HL-60/S4 (cell line): ENCODE measurements at regions not wholly inside any gene's neighbourhood (a gene's known extent, or its start where the extent isn't known, plus 50 kb on each side); places are given as distances from the start of the nearest gene placed in this dataset.
"Not testable (repeated sequence)": the region's sequence is repeated elsewhere in the genome, so short reads cannot be mapped to it uniquely, and the experiment has no call there.

Source experiments
- in situ Hi-C: fragments of 300-500 bp; cut with MboI; formaldehyde crosslinking; loops from 2 replicates; pipeline ENCODE4 v1.14.3; 2022; ENCODE audit warnings: low sequenced_read_pairs

DNA sequence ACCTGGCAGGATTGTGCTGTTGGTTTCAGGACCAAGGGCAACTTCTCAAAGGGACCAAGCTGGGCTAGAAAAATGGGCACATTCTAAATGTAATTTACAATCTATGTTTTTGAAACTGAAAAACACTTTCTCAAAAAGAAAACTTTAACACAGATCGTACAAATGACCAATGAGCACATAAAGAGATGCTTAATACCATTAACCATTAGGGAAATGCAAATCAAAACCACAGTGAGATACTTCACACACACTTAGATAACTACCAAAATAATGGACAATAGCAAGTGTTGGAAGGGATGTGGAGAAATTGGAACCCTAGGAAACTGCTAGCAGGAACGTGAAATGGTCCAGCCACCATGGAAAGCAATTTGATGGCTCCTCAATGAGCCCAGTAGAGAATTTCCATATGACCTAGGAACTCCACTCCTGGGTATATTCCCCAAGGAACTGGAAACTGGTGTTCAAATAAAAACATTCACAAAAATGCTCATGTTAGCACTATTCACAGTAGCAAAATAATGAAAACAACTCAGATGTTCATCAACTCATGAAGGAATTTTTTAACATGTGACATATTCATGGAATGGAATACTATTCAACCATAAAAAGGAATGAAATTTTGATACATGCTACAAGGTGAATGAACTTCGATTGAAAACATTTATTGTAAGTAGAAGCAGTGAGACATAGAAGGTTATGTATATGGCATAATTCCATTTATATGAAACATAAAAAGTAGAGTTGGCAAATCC lies 288.3 kb upstream of the NR2F2 start:
- in situ Hi-C loops, result no loop called here

DNA sequence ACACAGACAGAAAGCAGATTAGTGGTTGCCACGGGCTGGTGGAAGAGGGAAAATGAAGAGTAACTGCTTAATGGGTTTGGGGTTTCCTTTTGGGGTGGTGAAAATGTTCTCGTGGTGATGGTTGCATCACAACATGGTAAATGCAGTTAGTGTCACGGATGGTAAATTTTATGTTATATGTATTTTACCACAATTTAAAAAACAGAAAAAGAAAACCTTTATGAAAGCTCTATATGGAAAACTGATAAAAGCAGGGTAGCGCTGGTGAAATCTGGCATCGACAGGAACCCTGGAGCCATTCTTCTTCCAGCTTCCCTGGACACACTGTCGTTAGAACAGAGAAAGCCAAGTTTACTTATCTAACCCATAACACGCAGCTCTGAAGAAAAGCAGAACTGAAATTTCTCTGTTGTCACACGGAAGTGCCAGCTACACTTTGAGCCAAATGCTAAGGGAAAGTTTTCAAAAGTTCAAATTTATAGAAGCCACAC lies 287.7 kb upstream of the NR2F2 start:
- in situ Hi-C loops, result no loop called here

DNA sequence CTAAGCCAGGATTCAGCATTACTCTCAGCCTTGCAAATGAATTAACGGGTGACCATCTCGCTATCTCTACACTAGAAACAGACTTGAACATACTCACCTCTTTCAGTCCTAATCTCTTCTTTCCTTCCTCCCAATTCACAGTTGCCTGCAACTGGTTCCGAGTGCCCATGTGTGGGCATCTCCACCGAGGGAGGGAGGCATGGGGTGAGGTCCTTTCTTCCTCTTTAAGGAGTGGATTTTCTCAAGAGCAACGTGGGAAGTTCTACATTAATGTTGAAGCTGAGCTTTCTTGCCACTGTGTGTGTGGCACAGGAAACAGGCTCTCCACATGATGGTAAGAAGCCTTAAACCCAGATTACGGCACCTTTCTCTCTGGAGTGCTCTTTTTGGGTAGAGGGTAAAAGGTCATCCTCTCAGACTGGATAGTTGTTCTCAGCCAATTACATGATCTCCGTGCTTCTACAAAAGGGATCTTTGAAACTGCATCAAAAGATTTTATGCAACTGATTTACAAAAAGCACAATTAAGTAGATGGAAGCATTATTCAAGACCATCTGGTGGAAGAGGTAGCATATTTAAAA lies 286.8 kb upstream of the NR2F2 start:
- in situ Hi-C loops, result no loop called here

DNA sequence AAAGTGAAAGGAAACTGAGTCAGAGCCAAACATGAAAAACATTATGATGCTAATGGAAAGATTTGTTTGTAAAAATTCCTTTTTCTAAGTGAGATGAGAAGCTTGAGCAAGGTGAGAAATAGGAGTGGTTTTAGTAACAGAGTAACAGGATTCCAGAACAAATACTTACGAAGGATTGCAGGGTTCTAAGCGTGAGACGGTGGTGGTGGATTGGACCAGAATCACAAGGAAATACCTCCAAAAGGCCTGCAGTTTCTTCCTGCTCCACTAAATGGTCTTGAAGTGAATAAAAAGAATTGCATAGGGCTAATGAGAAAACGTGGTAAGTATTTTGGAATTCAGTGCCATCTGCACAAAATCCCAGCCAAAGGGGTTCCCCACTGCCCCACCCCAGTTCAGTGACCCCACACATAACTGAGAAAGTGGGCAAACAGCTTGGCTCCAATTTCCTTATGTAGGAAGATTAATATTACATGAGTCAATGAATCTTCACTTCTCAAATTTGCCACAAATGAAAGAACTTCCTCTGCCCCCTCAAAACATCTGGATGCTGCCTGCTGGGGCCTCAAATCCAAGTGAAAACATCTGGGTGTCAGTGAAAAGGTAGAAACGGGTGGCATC lies 283.8 kb upstream of the NR2F2 start:
- in situ Hi-C loops, result no loop called here

DNA sequence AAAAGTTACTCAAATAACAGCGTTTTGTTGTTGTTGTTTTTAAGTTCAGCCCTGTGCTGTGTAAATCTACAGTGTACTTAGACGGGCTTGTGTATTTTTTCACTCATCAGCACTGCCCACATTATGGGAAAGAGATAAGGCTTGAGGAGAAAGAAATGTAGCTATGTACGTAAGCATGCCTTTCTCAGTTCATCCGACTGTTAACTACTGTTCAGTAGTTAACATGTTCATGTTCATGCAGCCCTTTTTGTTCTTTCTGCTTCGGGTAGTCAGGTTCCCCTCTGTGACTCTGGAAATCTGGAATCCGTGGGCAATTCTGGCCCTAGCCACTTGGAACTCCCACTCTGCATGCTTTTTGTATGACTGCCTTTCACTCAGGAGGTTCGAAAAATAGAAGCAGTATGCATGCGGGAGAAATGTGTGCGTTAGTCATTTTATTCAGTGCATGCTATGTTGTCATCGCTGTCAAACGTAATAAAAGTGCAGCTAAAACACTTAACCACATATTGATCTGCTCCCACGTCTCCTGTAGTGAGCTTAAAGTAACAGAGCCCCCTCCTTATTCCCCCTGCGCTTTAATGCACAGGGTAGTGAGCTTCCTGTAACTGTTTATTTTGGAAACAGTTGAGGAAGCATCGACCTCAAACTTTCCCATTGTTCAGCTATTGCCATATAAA lies 283.1 kb upstream of the NR2F2 start:
- in situ Hi-C loops, result no loop called here

DNA sequence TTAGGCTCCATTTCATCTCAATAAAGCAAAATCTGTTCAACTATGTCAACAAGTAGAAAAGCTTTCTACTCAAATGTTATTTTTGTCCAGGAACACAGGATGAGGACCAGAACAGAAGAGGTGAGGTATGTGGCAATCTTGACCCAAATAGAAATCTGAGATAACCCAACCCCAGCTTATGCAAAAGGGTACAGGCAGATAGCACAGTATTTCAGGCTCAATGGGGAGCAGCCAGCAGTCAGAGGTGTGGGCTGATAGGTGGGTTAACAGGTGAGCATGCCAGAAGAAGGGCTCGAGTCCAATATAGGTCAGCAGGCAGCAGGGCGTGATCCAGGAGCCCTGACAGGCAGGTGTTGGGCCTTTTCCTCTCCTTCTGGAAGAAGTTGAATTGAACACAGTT lies 281.2 kb upstream of the NR2F2 start:
- in situ Hi-C loops, result no loop called here

DNA sequence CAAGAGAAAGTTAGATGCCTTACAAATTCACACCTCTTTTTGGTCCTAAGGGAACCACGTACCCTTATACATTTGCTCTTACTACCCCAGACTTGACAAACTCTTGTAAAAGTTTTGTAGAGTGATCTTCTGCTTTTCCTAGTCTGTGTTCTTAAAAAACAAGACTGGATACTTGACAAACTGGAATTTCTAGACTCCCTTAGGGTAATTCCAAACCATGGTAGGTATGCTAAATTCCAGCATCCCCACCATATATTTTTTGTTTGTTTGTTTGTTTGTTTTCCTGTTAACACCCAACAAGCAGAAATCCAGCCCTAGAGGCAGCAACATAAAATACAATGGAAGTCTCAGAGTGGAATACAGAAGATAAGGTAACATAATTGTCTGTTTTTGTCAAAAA lies 280.7 kb upstream of the NR2F2 start:
- in situ Hi-C loops, result no loop called here

DNA sequence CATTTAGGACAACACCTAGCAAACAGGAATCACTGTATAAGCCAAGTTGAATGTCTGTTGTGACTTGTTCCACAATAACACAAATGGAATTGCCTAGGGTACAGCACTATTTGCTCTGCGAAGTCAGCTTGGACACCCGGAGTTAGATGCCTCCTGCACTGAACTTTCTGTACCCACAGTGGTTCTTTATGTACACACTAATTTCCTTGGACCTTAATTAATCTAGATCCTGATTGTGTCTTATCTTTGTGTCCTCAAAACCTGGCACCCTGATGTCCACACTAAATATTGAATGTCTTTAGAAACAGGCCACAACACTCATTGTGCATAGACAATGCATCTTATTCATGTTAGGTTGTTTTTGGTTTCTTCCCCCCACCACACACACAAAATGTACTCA lies 278.9 kb upstream of the NR2F2 start:
- in situ Hi-C loops, result no loop called here

DNA sequence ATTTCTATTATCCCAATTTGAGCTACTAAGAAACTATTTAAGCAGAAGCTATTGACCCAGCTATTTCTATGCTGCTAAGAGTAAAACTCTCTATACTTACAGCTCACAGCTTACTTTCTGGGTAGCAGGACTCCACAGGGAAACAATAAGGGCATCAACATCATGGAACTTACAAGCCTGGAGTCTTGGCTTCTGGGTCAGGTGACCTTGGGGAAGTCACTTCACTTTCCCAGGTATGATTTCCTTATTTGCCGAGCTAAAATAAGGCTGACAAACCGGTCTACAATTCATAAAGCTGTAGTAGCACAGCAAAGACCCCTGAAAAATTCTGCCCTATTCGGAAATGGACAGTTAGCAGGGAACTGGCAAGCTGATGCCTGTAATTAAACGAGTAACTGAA lies 278.3 kb upstream of the NR2F2 start:
- in situ Hi-C loops, result no loop called here

DNA sequence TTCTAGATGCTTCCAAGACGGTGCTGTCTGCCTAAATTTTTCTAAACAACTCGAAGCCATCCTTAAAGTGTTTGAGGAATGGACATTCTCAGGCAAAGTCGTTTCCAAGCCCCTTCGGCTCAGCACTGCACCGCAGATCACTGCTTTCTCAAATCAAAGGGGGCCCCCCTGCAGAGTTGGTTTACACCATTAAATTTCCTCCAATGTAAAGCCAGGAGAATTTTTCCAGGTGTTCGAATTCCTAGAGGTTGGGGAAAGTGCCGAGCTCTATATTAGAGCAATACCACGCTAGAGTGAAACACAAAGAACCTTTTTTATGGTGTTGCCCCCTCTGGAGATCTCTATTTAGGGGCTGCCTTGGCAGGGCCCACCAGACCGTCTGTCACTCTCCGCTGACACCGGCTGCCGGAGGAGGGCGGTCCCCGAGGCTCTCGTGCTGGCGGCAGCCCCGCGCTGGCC lies 277.9 kb upstream of the NR2F2 start:
- in situ Hi-C loops, result no loop called here

DNA sequence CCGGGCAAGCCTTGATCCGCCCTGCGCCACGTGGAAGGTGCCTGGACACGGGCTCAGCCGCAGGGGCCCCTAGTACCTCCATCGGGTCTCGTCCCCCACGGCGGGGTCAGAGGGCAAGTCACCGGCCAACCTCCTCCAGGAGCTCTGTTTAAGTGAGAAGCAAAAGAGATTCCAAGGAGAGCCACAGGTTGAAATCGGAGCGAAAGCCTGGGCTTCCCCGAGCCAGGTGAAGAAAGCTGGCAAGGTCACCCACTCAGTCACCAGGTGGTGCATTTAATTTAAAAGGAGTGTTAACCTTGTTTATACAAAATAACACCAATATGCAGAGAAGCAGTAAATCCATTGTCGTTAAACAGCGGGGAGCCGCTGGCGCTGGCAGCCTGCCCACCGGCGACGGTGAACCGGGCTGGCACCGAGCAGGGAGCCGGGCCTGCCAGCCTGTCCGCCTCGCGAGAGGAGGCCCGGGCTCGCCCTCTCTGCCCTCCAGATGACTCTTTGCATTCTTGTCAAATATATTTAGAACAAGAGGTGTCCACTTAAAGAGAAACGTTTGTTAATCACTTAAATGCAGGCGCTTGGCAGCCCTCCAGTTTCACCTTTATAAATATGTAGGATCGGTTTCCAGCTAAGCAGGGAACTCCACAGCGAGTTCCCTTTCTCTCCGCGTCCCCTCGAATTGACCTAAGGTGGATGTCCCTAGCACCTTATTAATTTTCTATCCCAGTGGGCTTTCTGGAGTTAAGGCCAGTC lies 277.3 kb upstream of the NR2F2 start:
- in situ Hi-C loops, result no loop called here

DNA sequence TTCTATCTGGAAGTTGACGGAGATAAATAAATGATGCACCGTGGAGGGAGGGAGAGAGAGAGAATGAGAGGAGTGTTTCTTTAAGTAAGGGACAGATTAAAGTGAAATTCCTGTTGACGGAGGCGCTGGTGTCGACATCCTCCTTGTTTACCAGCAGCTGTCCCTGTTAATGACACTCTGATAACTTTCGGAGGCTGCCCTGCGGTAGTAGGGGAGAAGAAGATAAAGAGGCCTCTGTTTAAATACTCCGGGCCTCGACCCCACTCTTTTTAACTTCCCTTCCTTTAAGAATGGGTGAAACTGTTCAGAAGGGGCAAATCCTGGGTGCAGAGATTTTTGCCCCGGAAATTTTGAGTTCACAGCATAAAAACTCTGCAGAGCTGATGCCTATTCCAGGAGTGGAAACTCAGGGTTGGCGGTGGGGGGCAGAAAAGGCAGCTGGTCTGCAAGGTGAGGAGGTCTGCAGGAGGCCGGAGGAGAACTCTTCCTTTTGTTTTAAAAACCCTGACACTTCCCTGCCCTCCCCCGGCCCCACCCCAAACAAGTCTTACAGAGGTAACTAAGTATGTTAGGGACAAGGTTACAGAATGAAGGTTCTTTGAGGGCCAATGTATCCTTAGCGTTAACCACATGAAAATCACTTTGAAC lies 276.6 kb upstream of the NR2F2 start:
- in situ Hi-C loops, result no loop called here

DNA sequence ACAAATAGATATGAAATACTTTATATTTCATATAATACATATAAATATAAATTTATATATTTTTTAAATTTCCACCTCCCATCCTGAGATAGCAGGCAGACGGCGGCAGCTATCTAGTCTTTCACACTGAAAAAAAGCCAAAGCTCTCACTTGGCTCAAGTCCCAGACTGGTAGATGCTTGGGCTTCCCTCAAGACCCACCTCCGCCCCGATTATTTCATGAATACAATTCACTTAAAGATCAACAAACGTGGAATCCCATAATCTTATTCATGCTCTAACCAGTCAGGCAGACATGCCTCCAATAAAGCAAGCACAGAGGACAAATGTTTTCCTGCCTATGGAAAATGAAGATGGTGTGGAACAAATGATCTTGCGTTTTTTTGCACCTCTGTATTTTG lies 275.9 kb upstream of the NR2F2 start:
- in situ Hi-C loops, result no loop called here

DNA sequence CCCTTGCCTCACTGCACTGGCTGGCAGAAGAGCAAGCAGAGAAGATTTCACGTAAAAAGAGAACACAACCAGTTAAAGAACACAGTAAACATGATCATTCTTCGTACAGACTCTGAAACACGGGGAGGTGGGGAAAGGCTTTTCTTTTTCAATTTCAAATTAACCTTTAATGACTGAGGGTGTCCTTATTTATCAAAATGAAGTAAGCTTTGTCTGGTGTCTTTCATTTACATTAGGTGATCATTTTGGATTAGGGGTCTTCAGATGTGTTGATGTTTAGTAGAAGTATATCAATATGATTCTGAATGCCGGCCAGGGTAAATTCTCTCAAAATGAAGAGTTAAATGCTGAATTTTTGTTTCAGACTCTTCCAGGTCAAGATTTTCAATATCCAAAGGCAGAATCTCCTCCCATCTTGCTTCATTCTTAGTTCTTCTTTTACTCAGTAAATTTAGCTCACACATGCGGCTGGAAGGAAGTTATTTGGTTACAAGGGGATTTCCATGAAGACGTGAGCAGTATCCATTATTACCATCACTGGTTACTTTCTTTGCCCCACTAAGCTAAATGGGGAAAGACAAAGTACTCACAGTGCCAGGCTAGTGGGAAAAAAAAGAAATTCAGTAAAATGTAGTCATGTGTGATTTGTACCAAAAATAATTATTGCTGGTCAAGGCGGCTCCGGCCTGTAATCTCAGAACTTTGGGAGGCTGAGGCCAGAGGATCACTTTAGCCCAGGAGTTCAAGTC lies 272.2 kb upstream of the NR2F2 start:
- in situ Hi-C loops, result no loop called here

DNA sequence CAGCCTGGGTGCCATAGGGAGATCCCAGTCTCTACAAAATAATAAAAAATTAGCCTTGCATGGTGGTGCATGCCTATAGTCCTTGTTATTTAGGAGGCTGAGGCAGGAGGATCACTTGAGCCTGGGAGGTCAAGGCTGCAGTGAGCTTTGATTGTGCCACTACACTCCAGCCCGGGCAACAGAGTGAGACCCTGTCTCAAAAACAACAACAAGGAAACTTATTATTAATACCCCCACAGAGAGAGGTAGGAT lies 271.7 kb upstream of the NR2F2 start:
- in situ Hi-C loops, result not testable (repeated sequence)

DNA sequence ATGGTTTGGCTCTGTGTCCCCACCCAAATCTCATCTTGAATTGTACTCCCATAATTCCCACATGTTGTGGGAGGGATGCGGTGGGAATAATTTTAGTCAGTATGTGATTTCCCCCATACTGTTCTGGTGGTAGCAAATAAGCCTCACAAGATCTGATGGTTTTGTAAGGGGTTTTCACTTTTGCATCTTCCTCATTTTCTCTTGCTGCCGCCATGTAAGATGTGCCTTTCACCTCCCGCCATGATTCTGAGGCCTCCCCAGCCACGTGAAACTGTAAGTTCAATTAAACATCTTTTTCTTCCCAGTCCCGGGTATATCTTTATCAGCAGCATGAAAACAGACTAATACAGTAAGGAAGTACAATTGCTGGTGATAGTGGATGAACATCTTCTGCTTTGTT lies 269.9 kb upstream of the NR2F2 start:
- in situ Hi-C loops, result not testable (repeated sequence)

DNA sequence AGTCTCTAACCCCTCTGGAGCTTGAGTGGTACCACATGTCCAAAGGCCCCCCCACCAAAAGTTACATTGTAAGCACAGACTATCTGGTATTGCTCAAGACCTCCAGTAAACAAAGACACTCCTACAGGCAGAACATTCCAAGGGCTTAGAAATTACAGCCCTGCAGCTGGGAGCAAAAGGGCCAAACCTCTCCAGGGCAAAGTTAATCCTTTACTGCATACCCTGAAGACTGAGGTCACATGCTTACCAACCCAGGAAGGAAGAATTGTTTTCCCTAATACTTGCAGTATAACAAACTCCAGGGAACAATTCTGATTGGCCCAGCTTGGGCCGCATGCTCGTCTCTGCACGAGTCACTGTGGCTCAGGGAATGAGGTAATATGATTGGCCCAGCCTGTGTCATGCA lies 266.1 kb upstream of the NR2F2 start:
- in situ Hi-C loops, result no loop called here

DNA sequence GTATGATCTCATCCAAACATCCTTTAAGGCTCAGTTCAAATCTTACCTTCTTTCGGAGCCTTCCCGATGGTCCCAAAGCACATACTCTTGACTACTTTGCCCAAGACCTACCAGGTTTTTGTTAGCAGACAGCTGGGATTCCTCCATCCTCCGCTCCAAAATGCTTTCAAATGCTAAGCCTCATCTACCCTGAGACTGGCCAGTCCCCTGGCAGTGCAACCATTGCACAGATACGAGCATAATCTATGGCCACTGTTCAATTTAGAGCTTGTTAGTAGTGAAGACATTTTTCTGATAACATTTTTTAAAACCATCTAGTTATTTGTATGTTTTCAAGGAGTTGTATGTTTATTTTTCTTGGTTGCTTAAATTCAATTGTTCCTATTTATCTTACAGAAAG lies 264.4 kb upstream of the NR2F2 start:
- in situ Hi-C loops, result no loop called here

DNA sequence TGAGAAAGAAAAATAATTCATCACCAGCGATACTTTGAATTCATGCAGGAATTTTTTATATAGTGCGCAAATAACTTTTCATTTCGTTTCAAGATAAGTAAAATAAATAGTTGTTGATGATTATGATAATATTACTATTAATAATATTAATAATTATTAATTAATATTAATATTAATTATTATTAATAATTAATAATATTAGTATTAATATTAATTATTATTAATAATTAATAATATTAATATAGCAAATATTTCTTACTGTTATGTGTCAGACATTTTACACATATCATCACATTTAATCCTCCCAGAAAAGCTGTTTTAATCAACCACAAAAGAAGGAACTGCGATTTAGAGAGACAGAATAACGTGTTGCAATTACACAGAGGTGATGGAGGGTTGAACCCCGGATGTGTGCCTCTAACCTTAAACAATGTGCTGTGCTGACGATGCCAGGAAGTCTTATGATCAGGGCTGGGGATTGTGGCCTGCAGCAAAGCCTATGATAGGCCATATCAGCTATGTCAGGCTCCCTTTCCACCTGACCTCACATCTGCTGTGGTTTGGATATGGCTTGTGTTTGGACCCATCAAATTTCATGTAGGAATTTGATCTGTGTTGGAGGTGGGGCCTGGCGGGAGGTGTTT lies 263.5 kb upstream of the NR2F2 start:
- in situ Hi-C loops, result no loop called here

DNA sequence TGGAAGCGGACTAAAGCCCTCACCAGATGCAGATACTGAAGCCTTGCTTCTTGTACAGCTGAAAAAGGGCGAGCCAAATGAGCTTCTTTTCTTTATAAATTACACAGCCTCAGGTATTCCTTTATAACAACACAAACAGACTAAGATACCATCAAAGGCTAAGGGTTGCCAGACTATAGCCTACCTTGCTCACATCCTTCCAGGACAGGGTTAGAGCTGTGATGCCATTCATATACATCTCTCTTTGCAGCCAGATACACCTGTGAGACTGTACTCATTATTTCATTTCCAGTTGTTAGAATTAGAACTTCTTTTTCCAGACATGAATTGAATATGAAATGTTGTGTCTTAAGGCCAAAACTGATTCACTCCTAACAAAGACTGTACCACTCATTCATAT lies 262.8 kb upstream of the NR2F2 start:
- in situ Hi-C loops, result no loop called here
